Upper lobe of left lung (tissue), 4 donors: ENCODE measurements at regions not wholly inside any gene's neighbourhood (a gene's known extent, or its start where the extent isn't known, plus 50 kb on each side); places are given as distances from the start of the nearest gene placed in this dataset.

ENCODE experiments used
- CTCF ChIP-seq, 6 experiments: fragments of 450-650 bp in 4 of 6; fragments of 200-600 bp in 2 of 6; sonication (generic) in 2 of 6; IDR thresholded peaks; one replicate each; pipeline ENCODE4 v1.5.1; 2016 to 2019; ENCODE audit warnings: antibody characterized with exemption in 6 of 6
- EP300 ChIP-seq, 4 donors: sonication (generic); formaldehyde crosslinking; IDR thresholded peaks; one replicate each; pipeline ENCODE4 v1.5.1; 2017; ENCODE audit warnings: antibody characterized with exemption in 4 of 4, control low read depth in 2 of 4
- POLR2AphosphoS5 ChIP-seq, 2 donors: sonication (generic); formaldehyde crosslinking; IDR thresholded peaks; one replicate each; pipeline ENCODE4 v1.5.1; 2017; ENCODE audit warnings: antibody characterized with exemption in 2 of 2

- TF ChIP-seq EP300 (IDR thresholded peaks at IDR 0.05) (no peak), CTCF (IDR thresholded peaks at IDR 0.05) (no peak), POLR2AphosphoS5 (IDR thresholded peaks at IDR 0.05) (no peak)
These were observed 59.7 kb upstream of the PIP4K2A start for GRCh38 chr10:22774102-22774501.
